ENCODE measurements at regions not wholly inside any gene's neighbourhood (a gene's known extent, or its start where the extent isn't known, plus 50 kb on each side); places are given as distances from the start of the nearest gene placed in this dataset.

GRCh38 chr5:5716665-5717064, 294.2 kb downstream of the ICE1 start:
- intact Hi-C loops (cut with micrococcal nuclease; ENCODE audit: unreplicated experiment), result no loop called here
- Histone ChIP-seq H3K4me1 (ENCODE audit: insufficient read depth, low read length, poor library complexity, severe bottlenecking) (no peaks in the 10 kb centered on the region), H3K27me3 (replicated peaks; ENCODE audit: insufficient read depth, low read depth, low read length, poor library complexity) (peaks cover 11% of the 10 kb centered on the region), H3K36me3 (ENCODE audit: insufficient read depth, low read length, poor library complexity, severe bottlenecking) (no peaks in the 10 kb centered on the region), H3K27ac (ENCODE audit: low read depth, low read length, poor library complexity, severe bottlenecking) (no peak overlapping the region), H3K4me3 (ENCODE audit: low read depth, low read length, poor library complexity, severe bottlenecking) (no peak overlapping the region), H3K9me3 (ENCODE audit: low read depth, low read length, poor library complexity, severe bottlenecking) (no peaks in the 10 kb centered on the region)
- BruUV-seq (replicated peaks), result no TSS peak
- DNase-seq (ENCODE audit: low spot score), result no peak
- POLR2A ChIA-PET (ENCODE audit: low non-redundant PET), result no interaction called here
- CTCF ChIA-PET, result no interaction called here
- TF ChIP-seq EZH2 (IDR thresholded peaks at IDR 0.05; ENCODE audit: borderline replicate concordance, low read depth, low read length, poor library complexity, severe bottlenecking) (no peak), CTCF (conservative IDR thresholded peaks at IDR 0.05; ENCODE audit: low read depth, low read length) (no peak)

GRCh38 chr5:5711592-5711991, 289.1 kb downstream of the ICE1 start:
- peaks cover 36% of the 10 kb centered on the region for H3K27me3 ChIP-seq (replicated peaks; ENCODE audit: insufficient read depth, low read depth, low read length, poor library complexity)
- H3K4me1 ChIP-seq (ENCODE audit: insufficient read depth, low read length, poor library complexity, severe bottlenecking), result no peaks in the 10 kb centered on the region
- no peak for TF ChIP-seq CTCF (conservative IDR thresholded peaks at IDR 0.05; ENCODE audit: low read depth, low read length)
- TF ChIP-seq EZH2 (IDR thresholded peaks at IDR 0.05; ENCODE audit: borderline replicate concordance, low read depth, low read length, poor library complexity, severe bottlenecking), result no peak
- intact Hi-C loops (cut with micrococcal nuclease; ENCODE audit: unreplicated experiment), result no loop called here
- ChIA-PET CTCF (no interaction called here), POLR2A (ENCODE audit: low non-redundant PET) (no interaction called here)
- no peaks in the 10 kb centered on the region for H3K9me3 ChIP-seq (ENCODE audit: low read depth, low read length, poor library complexity, severe bottlenecking)
- no peak for DNase-seq (ENCODE audit: low spot score)
- no TSS peak for BruUV-seq (replicated peaks)
- no peak overlapping the region for H3K4me3 ChIP-seq (ENCODE audit: low read depth, low read length, poor library complexity, severe bottlenecking)
- H3K36me3 ChIP-seq (ENCODE audit: insufficient read depth, low read length, poor library complexity, severe bottlenecking), result no peaks in the 10 kb centered on the region
- H3K27ac ChIP-seq (ENCODE audit: low read depth, low read length, poor library complexity, severe bottlenecking), result no peak overlapping the region

GRCh38 chr5:5711112-5711511, 288.6 kb downstream of the ICE1 start:
- no peak for TF ChIP-seq EZH2 (IDR thresholded peaks at IDR 0.05; ENCODE audit: borderline replicate concordance, low read depth, low read length, poor library complexity, severe bottlenecking)
- no peak for TF ChIP-seq CTCF (conservative IDR thresholded peaks at IDR 0.05; ENCODE audit: low read depth, low read length)
- POLR2A ChIA-PET (ENCODE audit: low non-redundant PET), result no interaction called here
- Histone ChIP-seq H3K4me1 (ENCODE audit: insufficient read depth, low read length, poor library complexity, severe bottlenecking) (no peaks in the 10 kb centered on the region), H3K36me3 (ENCODE audit: insufficient read depth, low read length, poor library complexity, severe bottlenecking) (no peaks in the 10 kb centered on the region), H3K27ac (ENCODE audit: low read depth, low read length, poor library complexity, severe bottlenecking) (no peak overlapping the region), H3K9me3 (ENCODE audit: low read depth, low read length, poor library complexity, severe bottlenecking) (no peaks in the 10 kb centered on the region), H3K4me3 (ENCODE audit: low read depth, low read length, poor library complexity, severe bottlenecking) (no peak overlapping the region), H3K27me3 (replicated peaks; ENCODE audit: insufficient read depth, low read depth, low read length, poor library complexity) (peaks cover 35% of the 10 kb centered on the region)
- DNase-seq (ENCODE audit: low spot score), result no peak
- CTCF ChIA-PET, result no interaction called here
- intact Hi-C loops (cut with micrococcal nuclease; ENCODE audit: unreplicated experiment), result no loop called here
- no TSS peak for BruUV-seq (replicated peaks)
